Left renal cortex interstitium (tissue), 4 donors: ENCODE measurements at regions not wholly inside any gene's neighbourhood (a gene's known extent, or its start where the extent isn't known, plus 50 kb on each side); places are given as distances from the start of the nearest gene placed in this dataset.

Source experiments
- DNase-seq, 4 donors: peaks; one replicate each; pipeline ENCODE4 v3.0.0-alpha.2; 2013; ENCODE audit warnings: low read depth in 4 of 4, low spot score in 2 of 4, missing footprints in 1 of 4

DNA sequence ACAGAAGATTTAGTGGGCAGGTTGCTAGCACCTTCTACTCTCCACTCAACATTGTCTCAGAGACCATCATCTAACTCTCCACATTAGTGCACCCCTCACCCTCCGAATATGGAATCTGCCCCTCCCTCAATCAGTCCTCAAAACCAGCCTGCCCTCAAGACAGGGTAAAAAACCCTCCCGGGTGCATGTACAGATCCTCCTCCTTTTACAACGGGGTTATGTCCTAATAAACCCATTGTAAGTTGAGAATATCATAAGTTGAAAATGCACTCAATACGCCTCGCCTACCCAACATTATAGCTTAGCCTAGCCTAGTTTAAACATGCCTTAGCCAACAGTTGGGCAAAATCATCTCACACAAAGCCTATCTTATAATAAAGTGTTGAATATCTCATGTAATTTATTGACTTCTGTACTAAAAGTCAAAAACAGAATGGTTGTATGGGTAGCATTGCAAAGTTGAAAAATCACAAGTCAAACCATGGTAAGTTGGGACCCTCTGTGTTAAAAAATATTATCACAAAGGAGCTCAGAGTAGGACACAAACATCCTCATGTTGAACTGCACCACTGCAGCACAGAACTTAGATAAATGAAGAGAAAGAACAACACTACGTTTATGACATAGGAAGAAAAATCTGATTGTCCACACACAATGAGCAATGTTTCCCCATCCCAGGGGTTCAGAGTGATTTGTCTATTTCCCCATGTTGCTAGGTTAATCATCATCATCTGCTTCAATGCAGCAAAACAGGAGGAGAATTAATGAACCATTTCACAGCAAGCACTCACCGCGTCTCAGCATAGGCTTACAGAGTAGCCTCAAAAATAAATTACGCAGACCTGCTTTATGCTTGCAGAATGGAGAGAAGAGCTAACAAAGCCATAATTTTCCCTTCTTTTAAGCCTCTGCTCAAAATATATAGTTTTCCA is 184.1 kb upstream of the ARL4C start:
- DNase-seq: no peak

- DNase-seq: no peak
Measured at GRCh38 chr2:234679741-234680687, 183.1 kb upstream of the ARL4C start.

DNA sequence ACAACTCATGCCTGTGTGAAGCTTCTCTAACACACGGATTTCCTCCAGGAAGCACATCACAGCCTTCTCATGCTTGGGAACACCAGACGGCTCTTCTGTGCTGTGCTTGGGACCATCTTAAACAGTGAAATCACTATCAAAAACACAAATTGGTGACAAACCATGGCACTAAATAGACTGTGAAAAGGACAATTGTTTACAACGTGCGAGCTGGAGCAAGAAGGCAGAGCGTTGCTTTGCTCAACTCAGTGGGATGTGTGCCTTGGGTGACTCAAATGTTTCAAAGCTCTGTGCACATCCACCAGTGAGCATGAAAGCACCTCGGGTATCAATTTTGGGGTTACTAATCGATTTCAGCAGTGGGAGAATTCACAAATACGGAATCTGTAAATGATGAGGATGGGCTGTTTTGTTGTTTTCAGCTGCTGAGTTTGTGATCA is 182.4 kb upstream of the ARL4C start:
- no peak for DNase-seq

DNA sequence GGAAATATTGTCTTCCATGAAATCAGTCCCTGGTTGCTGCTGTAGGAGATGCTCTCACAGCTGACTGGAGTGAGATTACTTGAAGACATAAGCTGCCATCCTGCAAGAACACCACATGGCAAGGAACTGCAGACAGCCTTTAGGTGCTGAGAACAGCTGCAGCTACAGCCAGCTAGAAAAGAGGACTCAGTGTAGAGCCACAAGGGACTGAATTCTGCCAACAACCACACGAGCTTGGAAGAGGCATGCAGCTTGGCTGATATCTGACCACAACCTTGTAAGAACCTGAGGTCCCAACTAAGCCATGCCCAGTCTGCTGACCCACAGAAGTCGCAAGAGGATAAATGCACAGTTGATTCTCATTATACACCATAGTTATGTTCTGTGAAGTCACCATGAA is 181.8 kb upstream of the ARL4C start:
- DNase-seq: no peak

GRCh38 chr2:234677758-234678538 is 181.1 kb upstream of the ARL4C start:
- DNase-seq: no peak

- DNase-seq: no peak
Measured at GRCh38 chr2:234676783-234677450, 180.0 kb upstream of the ARL4C start.

DNA sequence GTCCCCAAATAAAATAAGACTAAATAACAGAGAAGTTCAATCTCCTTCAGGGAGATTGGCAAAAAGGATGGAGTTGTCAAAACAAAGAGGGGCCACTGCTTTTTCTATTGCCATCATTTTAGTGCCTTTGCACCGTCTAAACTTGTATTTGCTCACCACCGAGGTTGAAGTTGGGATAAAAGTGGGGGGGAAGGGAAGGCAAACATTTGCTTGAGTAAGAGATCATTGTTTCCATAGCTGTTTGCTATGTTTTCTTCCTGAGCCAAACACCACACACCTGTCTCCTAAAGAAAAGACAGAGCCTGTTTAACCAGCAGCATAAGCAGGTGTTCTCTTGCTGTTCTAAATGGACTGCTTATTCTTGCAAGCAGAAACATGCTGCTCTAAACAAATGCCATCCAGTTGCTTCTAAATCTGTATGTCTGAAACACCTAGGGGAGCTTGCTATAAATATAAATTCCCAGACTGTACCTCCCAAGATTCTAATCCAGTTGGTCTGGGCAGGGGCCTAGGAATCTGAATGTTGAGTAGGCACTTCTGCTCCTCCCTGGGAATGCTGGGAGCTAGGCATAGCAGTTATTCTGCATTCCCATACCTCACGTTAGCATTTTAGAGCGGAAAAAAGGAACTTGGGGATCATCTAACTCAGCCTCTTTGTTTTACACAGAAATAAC is 179.4 kb upstream of the ARL4C start:
- DNase-seq: no peak

- no peak for DNase-seq
Measured at GRCh38 chr2:234674781-234675201, 177.9 kb upstream of the ARL4C start.

GRCh38 chr2:234673961-234674759 is 177.3 kb upstream of the ARL4C start:
- DNase-seq: no peak

DNA sequence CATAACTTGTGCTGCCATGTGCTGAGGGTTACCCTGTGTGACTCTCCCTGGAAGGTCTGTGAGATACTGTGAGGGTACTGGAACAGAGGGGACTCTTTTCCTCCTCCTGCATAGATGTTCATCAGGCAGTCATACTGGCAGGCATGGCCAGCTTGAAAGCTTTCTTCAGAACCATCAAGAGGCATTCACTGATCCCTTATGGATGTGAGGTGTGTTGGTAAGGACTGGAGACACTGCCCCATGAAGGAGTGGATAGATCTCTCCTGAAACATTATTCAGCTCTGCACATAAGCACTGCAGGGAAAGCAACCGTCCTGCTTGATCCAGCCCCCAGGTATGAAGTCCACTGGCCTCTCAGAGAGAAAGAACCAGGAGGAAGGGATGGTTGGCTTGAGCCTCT is 176.6 kb upstream of the ARL4C start:
- no peak for DNase-seq

DNA sequence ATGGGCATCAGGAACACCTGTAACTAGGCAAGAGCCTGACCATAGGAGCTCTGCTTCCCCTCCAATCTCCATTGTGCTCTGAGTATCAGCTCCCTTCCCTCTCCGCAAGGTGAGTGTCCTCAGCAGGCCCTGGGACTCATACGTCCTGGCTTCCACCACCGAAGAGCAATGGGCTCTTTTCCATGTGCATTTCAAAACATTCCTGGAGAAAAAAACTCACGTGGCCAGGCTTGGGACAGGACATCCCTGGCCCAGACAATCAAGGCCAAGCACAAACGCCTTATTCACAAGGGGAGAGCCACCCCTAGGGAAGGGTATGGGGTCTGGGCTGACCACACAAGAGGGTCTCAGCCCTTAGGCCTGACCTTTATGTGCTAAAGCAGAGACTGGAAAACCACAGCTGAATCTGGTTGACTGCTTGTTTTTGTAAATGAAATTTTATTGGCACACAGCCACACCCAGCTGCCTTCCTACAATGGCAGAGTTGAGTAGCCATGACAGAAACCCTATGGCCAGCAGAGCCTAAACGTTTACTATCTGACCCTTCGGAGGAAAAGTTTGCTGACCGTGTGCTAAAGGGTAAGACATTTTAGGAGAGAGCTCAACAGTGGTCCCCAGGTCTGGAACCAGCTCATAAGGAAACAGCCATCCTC is 175.7 kb upstream of the ARL4C start:
- DNase-seq: no peak

DNA sequence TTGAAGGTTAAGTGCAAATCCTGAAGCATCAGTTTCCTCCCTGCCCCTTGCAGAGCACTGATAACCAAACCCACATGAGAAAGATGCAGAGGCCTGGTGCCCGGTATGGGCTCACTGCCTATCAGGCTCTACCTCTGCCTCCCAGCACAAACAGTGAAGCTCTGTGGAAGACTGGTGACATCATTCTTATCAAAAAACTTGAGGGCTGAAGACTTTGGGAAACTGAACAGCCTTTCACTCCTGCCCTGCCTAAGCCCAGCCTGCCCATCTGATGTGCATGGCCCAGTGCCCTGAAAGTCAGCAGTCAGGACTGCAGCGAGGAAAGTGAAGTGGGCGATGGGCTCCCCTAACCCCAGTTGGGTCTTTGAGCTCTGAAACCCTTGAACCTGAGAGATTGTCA is 174.8 kb upstream of the ARL4C start:
- no peak for DNase-seq

DNA sequence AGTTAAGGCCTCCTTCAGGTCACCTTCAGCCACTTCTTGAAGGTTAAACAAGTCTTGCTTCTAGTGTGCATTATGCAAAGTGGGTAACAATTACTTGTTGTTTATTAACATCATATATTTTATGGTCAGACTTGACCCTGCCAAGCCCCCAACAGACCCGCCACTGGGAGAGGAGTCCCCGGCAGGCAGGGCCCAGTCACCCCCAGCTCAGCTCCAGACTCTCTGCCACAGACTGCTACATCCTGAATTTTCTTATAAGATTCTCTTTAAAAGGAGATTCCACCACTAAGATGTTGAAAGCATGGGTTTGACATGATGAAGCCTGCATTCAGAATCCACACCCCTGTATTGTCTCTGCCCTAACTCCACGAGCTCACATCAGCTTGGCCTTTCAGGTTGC is 174.3 kb upstream of the ARL4C start:
- DNase-seq: no peak

- no peak for DNase-seq
Measured at GRCh38 chr2:234670806-234671205, 173.9 kb upstream of the ARL4C start.

DNA sequence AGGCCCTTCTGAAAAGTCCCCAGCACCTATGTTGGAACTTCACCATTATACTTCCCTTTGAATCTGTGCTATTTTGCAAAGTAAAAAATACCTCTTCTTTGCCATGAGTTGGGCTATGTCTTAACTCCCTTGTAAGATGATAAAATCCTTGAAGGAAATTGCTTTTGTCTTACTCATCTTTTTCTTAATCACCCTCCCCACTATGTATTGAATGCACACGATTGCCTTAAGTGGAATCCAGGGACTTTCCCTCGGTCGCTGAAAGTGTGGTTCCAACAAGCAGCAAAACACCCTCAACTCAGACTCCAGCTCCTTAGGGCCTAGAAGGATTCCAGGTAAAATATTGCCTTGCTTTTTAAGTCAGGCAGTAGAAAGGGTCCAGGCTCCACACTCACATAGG is 173.2 kb upstream of the ARL4C start:
- DNase-seq: no peak

DNA sequence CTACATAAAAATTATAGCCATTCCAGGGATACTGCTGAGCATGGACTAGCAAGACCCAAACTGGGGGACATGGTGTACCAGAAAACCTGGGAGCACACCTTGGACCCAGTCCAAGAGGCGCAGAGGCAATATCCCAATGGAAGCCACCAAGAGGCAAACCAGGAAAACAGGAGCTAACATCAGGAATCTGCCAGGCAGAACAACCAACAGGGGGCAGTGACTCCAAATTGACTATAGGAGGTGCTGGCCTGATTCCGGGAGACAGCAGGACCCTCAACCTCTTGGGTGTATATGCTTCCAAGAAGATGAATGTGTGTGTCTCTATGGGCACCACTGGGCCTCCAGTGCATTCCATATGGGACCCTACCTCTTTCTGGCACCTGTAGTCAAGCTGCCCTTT is 172.7 kb upstream of the ARL4C start:
- DNase-seq: no peak

GRCh38 chr2:234669001-234669400 is 172.1 kb upstream of the ARL4C start:
- no peak for DNase-seq

GRCh38 chr2:234666911-234667310 is 170.0 kb upstream of the ARL4C start:
- DNase-seq: no peak
